ENCODE measurements at regions not wholly inside any gene's neighbourhood (a gene's known extent, or its start where the extent isn't known, plus 50 kb on each side); places are given as distances from the start of the nearest gene placed in this dataset.
"Not testable (repeated sequence)": the region's sequence is repeated elsewhere in the genome, so short reads cannot be mapped to it uniquely, and the experiment has no call there.

GRCh38 chr19:20273951-20274570 is 107.0 kb downstream of the ZNF486 start:
- Mint-ChIP-seq H3K4me1 (ENCODE audit: low read depth, unreplicated experiment) (no peaks in the 10 kb centered on the region), H3K4me3 (ENCODE audit: unreplicated experiment) (no peak overlapping the region), H3K27me3 (ENCODE audit: insufficient read depth, unreplicated experiment) (no peaks in the 10 kb centered on the region), H3K27ac (ENCODE audit: unreplicated experiment) (no peak overlapping the region), H3K9me3 (ENCODE audit: unreplicated experiment) (peaks cover 34% of the 10 kb centered on the region), H3K36me3 (ENCODE audit: insufficient read depth, unreplicated experiment) (no peaks in the 10 kb centered on the region)
- ChIA-PET POLR2A (no interaction called here), CTCF (no interaction called here)
- no peak for DNase-seq
- Histone ChIP-seq H3K36me3 (ENCODE audit: control insufficient read depth, insufficient read depth, low read length) (no peaks in the 10 kb centered on the region), H3K4me1 (no peaks in the 10 kb centered on the region), H3K4me3 (ENCODE audit: low read depth, low read length) (no peak overlapping the region), H3K9me3 (no peaks in the 10 kb centered on the region), H3K27me3 (replicated peaks; ENCODE audit: control insufficient read depth, insufficient read depth, low read length) (no peaks in the 10 kb centered on the region)
- TF ChIP-seq CTCF (IDR thresholded peaks at IDR 0.05; ENCODE audit: insufficient read depth in 1 of 2, low read depth in 1 of 2, low read length in 1 of 2, severe bottlenecking in 1 of 2, unreplicated experiment in 1 of 2): no peak
- no TSS peak for BruUV-seq (replicated peaks)
- intact Hi-C loops (cut with micrococcal nuclease; ENCODE audit: unreplicated experiment): no loop called here

DNA sequence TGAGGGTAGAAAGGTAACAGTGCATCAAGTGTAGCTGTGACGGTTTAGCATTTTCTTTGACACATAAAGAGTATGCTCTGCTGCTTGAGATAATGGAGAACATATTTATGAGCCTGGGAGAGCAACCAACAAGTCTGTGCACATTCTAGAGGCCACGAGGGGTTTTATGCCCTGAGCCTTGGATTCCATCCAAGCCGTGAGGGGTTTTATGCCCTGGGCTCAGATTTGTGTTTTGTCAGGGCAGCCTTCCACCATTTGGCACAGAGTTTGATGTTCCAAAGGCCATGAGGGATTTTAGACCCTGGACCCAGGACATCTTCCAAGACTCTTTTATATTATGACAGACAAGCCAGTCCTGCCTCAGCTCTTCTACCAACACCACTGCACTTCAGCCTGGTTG is 106.4 kb downstream of the ZNF486 start:
- TF ChIP-seq CTCF (IDR thresholded peaks at IDR 0.05; ENCODE audit: insufficient read depth in 1 of 2, low read depth in 1 of 2, low read length in 1 of 2, severe bottlenecking in 1 of 2, unreplicated experiment in 1 of 2): no peak
- Histone ChIP-seq H3K4me3 (ENCODE audit: low read depth, low read length) (no peak overlapping the region), H3K27me3 (replicated peaks; ENCODE audit: control insufficient read depth, insufficient read depth, low read length) (no peaks in the 10 kb centered on the region), H3K4me1 (no peaks in the 10 kb centered on the region), H3K36me3 (ENCODE audit: control insufficient read depth, insufficient read depth, low read length) (no peaks in the 10 kb centered on the region), H3K9me3 (no peaks in the 10 kb centered on the region)
- intact Hi-C loops (cut with micrococcal nuclease; ENCODE audit: unreplicated experiment): no loop called here
- peaks cover 27% of the 10 kb centered on the region for H3K9me3 Mint-ChIP-seq (ENCODE audit: unreplicated experiment)
- POLR2A ChIA-PET: no interaction called here
- H3K27me3 Mint-ChIP-seq (ENCODE audit: insufficient read depth, unreplicated experiment): no peaks in the 10 kb centered on the region
- H3K4me1 Mint-ChIP-seq (ENCODE audit: low read depth, unreplicated experiment): no peaks in the 10 kb centered on the region
- H3K27ac Mint-ChIP-seq (ENCODE audit: unreplicated experiment): no peak overlapping the region
- DNase-seq: no peak
- BruUV-seq (replicated peaks): no TSS peak
- H3K4me3 Mint-ChIP-seq (ENCODE audit: unreplicated experiment): no peak overlapping the region
- no peaks in the 10 kb centered on the region for H3K36me3 Mint-ChIP-seq (ENCODE audit: insufficient read depth, unreplicated experiment)
- CTCF ChIA-PET: no interaction called here

GRCh38 chr19:20272627-20273010 is 105.6 kb downstream of the ZNF486 start:
- H3K4me1 Mint-ChIP-seq (ENCODE audit: low read depth, unreplicated experiment); POLR2A ChIA-PET: not testable (repeated sequence)

GRCh38 chr19:20271927-20272626 is 105.1 kb downstream of the ZNF486 start:
- H3K36me3 ChIP-seq (ENCODE audit: control insufficient read depth, insufficient read depth, low read length); H3K4me1 Mint-ChIP-seq (ENCODE audit: low read depth, unreplicated experiment); DNase-seq; H3K27me3 Mint-ChIP-seq (ENCODE audit: insufficient read depth, unreplicated experiment); H3K36me3 Mint-ChIP-seq (ENCODE audit: insufficient read depth, unreplicated experiment); H3K4me3 ChIP-seq (ENCODE audit: low read depth, low read length); H3K27ac Mint-ChIP-seq (ENCODE audit: unreplicated experiment); H3K4me3 Mint-ChIP-seq (ENCODE audit: unreplicated experiment); H3K9me3 ChIP-seq; CTCF ChIA-PET; H3K27me3 ChIP-seq (replicated peaks; ENCODE audit: control insufficient read depth, insufficient read depth, low read length); H3K4me1 ChIP-seq; BruUV-seq (replicated peaks); intact Hi-C loops (cut with micrococcal nuclease; ENCODE audit: unreplicated experiment); POLR2A ChIA-PET: not testable (repeated sequence)
- H3K9me3 Mint-ChIP-seq (ENCODE audit: unreplicated experiment): peaks cover 14% of the 10 kb centered on the region

More at GRCh38 chr19:20272627-20273010, 105.6 kb downstream of the ZNF486 start:
- H3K9me3 ChIP-seq; intact Hi-C loops (cut with micrococcal nuclease; ENCODE audit: unreplicated experiment); H3K27ac Mint-ChIP-seq (ENCODE audit: unreplicated experiment); H3K4me1 ChIP-seq; H3K4me3 Mint-ChIP-seq (ENCODE audit: unreplicated experiment); H3K36me3 Mint-ChIP-seq (ENCODE audit: insufficient read depth, unreplicated experiment); H3K27me3 Mint-ChIP-seq (ENCODE audit: insufficient read depth, unreplicated experiment); CTCF ChIA-PET; H3K36me3 ChIP-seq (ENCODE audit: control insufficient read depth, insufficient read depth, low read length); H3K27me3 ChIP-seq (replicated peaks; ENCODE audit: control insufficient read depth, insufficient read depth, low read length); BruUV-seq (replicated peaks); H3K4me3 ChIP-seq (ENCODE audit: low read depth, low read length); DNase-seq: not testable (repeated sequence)
- H3K9me3 Mint-ChIP-seq (ENCODE audit: unreplicated experiment): peaks cover 20% of the 10 kb centered on the region

Data from Caco-2 (cell line).